ENCODE measurements at regions not wholly inside any gene's neighbourhood (a gene's known extent, or its start where the extent isn't known, plus 50 kb on each side); places are given as distances from the start of the nearest gene placed in this dataset.

- H3K4me1 Mint-ChIP-seq = peaks cover 1% of the 10 kb centered on the region
- ChIA-PET POLR2A (no interaction called here), CTCF (no interaction called here)
- no peaks in the 10 kb centered on the region for H3K36me3 Mint-ChIP-seq
- H3K27ac Mint-ChIP-seq = peak overlapping the region; percentile 49; the same call in 1 of the 2 replicates
- DNase-seq (ENCODE audit: low spot score) (no peak), ATAC-seq (no peak)
- TF ChIP-seq, protein P1, sequence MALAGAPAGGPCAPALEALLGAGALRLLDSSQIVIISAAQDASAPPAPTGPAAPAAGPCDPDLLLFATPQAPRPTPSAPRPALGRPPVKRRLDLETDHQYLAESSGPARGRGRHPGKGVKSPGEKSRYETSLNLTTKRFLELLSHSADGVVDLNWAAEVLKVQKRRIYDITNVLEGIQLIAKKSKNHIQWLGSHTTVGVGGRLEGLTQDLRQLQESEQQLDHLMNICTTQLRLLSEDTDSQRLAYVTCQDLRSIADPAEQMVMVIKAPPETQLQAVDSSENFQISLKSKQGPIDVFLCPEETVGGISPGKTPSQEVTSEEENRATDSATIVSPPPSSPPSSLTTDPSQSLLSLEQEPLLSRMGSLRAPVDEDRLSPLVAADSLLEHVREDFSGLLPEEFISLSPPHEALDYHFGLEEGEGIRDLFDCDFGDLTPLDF (CRISPR knock-in tag; IDR thresholded peaks at IDR 0.05) = no peak
- no peak for TF ChIP-seq MAX (CRISPR knock-in tag; IDR thresholded peaks at IDR 0.05)
- TF ChIP-seq ZNF416 (CRISPR knock-in tag; IDR thresholded peaks at IDR 0.05) = no peak
- no peak for TF ChIP-seq TEAD4 (CRISPR knock-in tag; IDR thresholded peaks at IDR 0.05)
- TF ChIP-seq, protein P2, sequence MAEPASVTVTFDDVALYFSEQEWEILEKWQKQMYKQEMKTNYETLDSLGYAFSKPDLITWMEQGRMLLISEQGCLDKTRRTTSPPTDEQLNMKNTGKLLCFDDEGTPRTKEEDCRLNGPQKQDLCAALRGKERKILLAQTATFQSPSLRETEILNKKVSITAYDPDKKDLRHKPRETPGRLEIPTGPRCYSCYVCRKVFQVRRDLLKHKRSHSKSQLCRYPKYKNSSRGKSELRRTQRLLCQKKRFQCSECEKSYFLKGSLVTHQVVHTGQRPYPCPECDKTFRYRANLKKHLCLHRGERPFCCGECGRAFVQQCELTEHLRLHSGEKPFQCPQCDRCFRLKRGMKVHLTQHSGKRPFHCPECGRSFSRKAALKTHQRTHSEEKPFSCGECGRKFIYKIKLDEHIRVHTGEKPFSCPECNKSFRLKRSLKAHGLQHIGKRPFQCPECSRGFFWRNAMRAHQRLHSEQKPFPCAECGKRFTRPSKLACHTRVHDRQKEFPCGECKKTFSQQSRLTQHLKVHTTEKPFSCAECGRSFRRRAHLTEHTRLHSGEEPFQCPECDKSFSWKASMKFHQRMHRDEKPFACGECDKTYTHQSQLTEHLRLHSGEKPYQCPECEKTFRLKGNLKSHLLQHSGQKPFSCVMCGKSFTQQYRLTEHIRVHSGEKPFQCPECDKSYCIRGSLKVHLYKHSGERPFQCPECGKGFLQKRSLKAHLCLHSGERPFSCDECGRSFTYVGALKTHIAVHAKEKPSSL (CRISPR knock-in tag; conservative IDR thresholded peaks at IDR 0.05) = no peak
- peaks cover under 1% of the 10 kb centered on the region for H3K9me3 Mint-ChIP-seq
- no peak overlapping the region for H3K4me3 Mint-ChIP-seq
- H3K27me3 Mint-ChIP-seq (ENCODE audit: low read depth) = no peaks in the 10 kb centered on the region
Observed at GRCh38 chr11:90326647-90327046, 103.8 kb upstream of the CHORDC1 start.

- TF ChIP-seq, protein P3, sequence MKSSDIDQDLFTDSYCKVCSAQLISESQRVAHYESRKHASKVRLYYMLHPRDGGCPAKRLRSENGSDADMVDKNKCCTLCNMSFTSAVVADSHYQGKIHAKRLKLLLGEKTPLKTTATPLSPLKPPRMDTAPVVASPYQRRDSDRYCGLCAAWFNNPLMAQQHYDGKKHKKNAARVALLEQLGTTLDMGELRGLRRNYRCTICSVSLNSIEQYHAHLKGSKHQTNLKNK (CRISPR knock-in tag; IDR thresholded peaks at IDR 0.05) = no peak
- TF ChIP-seq HMGXB4 (CRISPR knock-in tag; IDR thresholded peaks at IDR 0.05) = no peak
- TF ChIP-seq FOXP4 (CRISPR knock-in tag; IDR thresholded peaks at IDR 0.05) = no peak
- TF ChIP-seq, protein P4, sequence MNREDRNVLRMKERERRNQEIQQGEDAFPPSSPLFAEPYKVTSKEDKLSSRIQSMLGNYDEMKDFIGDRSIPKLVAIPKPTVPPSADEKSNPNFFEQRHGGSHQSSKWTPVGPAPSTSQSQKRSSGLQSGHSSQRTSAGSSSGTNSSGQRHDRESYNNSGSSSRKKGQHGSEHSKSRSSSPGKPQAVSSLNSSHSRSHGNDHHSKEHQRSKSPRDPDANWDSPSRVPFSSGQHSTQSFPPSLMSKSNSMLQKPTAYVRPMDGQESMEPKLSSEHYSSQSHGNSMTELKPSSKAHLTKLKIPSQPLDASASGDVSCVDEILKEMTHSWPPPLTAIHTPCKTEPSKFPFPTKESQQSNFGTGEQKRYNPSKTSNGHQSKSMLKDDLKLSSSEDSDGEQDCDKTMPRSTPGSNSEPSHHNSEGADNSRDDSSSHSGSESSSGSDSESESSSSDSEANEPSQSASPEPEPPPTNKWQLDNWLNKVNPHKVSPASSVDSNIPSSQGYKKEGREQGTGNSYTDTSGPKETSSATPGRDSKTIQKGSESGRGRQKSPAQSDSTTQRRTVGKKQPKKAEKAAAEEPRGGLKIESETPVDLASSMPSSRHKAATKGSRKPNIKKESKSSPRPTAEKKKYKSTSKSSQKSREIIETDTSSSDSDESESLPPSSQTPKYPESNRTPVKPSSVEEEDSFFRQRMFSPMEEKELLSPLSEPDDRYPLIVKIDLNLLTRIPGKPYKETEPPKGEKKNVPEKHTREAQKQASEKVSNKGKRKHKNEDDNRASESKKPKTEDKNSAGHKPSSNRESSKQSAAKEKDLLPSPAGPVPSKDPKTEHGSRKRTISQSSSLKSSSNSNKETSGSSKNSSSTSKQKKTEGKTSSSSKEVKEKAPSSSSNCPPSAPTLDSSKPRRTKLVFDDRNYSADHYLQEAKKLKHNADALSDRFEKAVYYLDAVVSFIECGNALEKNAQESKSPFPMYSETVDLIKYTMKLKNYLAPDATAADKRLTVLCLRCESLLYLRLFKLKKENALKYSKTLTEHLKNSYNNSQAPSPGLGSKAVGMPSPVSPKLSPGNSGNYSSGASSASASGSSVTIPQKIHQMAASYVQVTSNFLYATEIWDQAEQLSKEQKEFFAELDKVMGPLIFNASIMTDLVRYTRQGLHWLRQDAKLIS (CRISPR knock-in tag; IDR thresholded peaks at IDR 0.05; ENCODE audit: borderline replicate concordance) = no peak
- TF ChIP-seq, protein P5, sequence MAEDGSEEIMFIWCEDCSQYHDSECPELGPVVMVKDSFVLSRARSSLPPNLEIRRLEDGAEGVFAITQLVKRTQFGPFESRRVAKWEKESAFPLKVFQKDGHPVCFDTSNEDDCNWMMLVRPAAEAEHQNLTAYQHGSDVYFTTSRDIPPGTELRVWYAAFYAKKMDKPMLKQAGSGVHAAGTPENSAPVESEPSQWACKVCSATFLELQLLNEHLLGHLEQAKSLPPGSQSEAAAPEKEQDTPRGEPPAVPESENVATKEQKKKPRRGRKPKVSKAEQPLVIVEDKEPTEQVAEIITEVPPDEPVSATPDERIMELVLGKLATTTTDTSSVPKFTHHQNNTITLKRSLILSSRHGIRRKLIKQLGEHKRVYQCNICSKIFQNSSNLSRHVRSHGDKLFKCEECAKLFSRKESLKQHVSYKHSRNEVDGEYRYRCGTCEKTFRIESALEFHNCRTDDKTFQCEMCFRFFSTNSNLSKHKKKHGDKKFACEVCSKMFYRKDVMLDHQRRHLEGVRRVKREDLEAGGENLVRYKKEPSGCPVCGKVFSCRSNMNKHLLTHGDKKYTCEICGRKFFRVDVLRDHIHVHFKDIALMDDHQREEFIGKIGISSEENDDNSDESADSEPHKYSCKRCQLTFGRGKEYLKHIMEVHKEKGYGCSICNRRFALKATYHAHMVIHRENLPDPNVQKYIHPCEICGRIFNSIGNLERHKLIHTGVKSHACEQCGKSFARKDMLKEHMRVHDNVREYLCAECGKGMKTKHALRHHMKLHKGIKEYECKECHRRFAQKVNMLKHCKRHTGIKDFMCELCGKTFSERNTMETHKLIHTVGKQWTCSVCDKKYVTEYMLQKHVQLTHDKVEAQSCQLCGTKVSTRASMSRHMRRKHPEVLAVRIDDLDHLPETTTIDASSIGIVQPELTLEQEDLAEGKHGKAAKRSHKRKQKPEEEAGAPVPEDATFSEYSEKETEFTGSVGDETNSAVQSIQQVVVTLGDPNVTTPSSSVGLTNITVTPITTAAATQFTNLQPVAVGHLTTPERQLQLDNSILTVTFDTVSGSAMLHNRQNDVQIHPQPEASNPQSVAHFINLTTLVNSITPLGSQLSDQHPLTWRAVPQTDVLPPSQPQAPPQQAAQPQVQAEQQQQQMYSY (CRISPR knock-in tag; IDR thresholded peaks at IDR 0.05) = no peak
- TF ChIP-seq NFE2L1 (CRISPR knock-in tag; IDR thresholded peaks at IDR 0.05) = no peak
- TF ChIP-seq TEAD4 (CRISPR knock-in tag; IDR thresholded peaks at IDR 0.05) = no peak
- no peak for TF ChIP-seq ETV6 (CRISPR knock-in tag; IDR thresholded peaks at IDR 0.05)
- TF ChIP-seq NR2C2 (CRISPR knock-in tag; IDR thresholded peaks at IDR 0.05) = no peak
- TF ChIP-seq ZNF138 (CRISPR knock-in tag; conservative IDR thresholded peaks at IDR 0.05) = no peak
- TF ChIP-seq GTF2I (CRISPR knock-in tag; conservative IDR thresholded peaks at IDR 0.05) = no peak
- no peak for TF ChIP-seq ZNF121 (CRISPR knock-in tag; IDR thresholded peaks at IDR 0.05)
- no peak for TF ChIP-seq ZNF671 (CRISPR knock-in tag; IDR thresholded peaks at IDR 0.05)
- Mint-ChIP-seq H3K9me3 (peaks cover 26% of the 10 kb centered on the region), H3K27me3 (ENCODE audit: low read depth) (no peaks in the 10 kb centered on the region), H3K4me1 (peaks cover 7% of the 10 kb centered on the region), H3K36me3 (no peaks in the 10 kb centered on the region), H3K4me3 (no peak overlapping the region), H3K27ac (no peak overlapping the region)
- ChIA-PET POLR2A (no interaction called here), CTCF (no interaction called here)
- DNase-seq (ENCODE audit: low spot score) (no peak), ATAC-seq (no peak)
Observed at GRCh38 chr11:90323289-90323688, 100.4 kb upstream of the CHORDC1 start.
